DND-41 (cell line): ENCODE measurements at regions not wholly inside any gene's neighbourhood (a gene's known extent, or its start where the extent isn't known, plus 50 kb on each side); places are given as distances from the start of the nearest gene placed in this dataset.

ENCODE experiments used
- ATAC-seq: fragments of 200-7000 bp; cut with Tn5 transposase; 3 replicates; pipeline ENCODE4 v1.9.1; 2021; ENCODE audit warnings: low read depth; ENCODE audit not compliant: insufficient read depth
- DNase-seq: peaks from one replicate; pipeline ENCODE4 v3.0.0-alpha.2; 2020
- H2AFZ ChIP-seq: 2 replicates; pipeline ENCODE4 v1.6.0; 2012; ENCODE audit warnings: low read depth, low read length
- H3K27ac ChIP-seq: 2 replicates; pipeline ENCODE4 v1.5.1; 2012; ENCODE audit warnings: low read length, inconsistent platforms
- H3K27me3 ChIP-seq: fragments of 200-600 bp; sonication (generic); 2 replicates; pipeline ENCODE4 v1.6.0; 2012; ENCODE audit warnings: low read length, mild to moderate bottlenecking, inconsistent platforms; ENCODE audit not compliant: insufficient read depth, poor library complexity
- H3K36me3 ChIP-seq: 2 replicates; pipeline ENCODE4 v1.5.1; 2012; ENCODE audit warnings: low read length, inconsistent platforms; ENCODE audit not compliant: insufficient read depth
- H3K4me1 ChIP-seq: 2 replicates; pipeline ENCODE4 v1.5.1; 2012; ENCODE audit warnings: mild to moderate bottlenecking, low read length; ENCODE audit not compliant: insufficient read depth
- H3K4me2 ChIP-seq: 2 replicates; pipeline ENCODE4 v1.6.0; 2012; ENCODE audit warnings: mild to moderate bottlenecking, moderate library complexity, low read length, inconsistent platforms; ENCODE audit not compliant: insufficient read depth
- H3K4me3 ChIP-seq, 2 experiments: fragments of 200-600 bp in 1 of 2; shearing (Covaris generic) in 1 of 2; 2 replicates each; pipeline ENCODE4 v1.5.1; 2012 to 2016; ENCODE audit warnings: inconsistent platforms in 2 of 2, low read length in 2 of 2, mild to moderate bottlenecking in 2 of 2, low read depth in 1 of 2, moderate library complexity in 1 of 2
- H3K79me2 ChIP-seq: 2 replicates; pipeline ENCODE4 v1.6.0; 2012; ENCODE audit warnings: low read length, inconsistent platforms; ENCODE audit not compliant: insufficient read depth
- H3K9ac ChIP-seq: 2 replicates; pipeline ENCODE4 v1.6.0; 2012; ENCODE audit warnings: low read depth, mild to moderate bottlenecking, inconsistent platforms, low read length, moderate library complexity
- H3K9me3 ChIP-seq: 2 replicates; pipeline ENCODE4 v1.5.1; 2012; ENCODE audit warnings: low read length, moderate library complexity, mild to moderate bottlenecking, inconsistent platforms; ENCODE audit not compliant: insufficient read depth, severe bottlenecking
- H4K20me1 ChIP-seq: 2 replicates; pipeline ENCODE4 v1.6.0; 2012; ENCODE audit warnings: low read length; ENCODE audit not compliant: insufficient read depth
- EZH2 ChIP-seq: IDR thresholded peaks from 3 replicates; pipeline ENCODE4 v1.6.1; 2012; ENCODE audit warnings: borderline replicate concordance, low read depth, mild to moderate bottlenecking, moderate library complexity, low read length, inconsistent platforms; ENCODE audit not compliant: severe bottlenecking
- TF ChIP-seq, protein P1 (sequence below): IDR thresholded peaks from 2 replicates; pipeline ENCODE4 v1.5.1; 2012; ENCODE audit warnings: borderline replicate concordance, low read length, moderate library complexity, mild to moderate bottlenecking; ENCODE audit not compliant: poor library complexity, severe bottlenecking; ENCODE audit errors: extremely low read depth

DNA sequence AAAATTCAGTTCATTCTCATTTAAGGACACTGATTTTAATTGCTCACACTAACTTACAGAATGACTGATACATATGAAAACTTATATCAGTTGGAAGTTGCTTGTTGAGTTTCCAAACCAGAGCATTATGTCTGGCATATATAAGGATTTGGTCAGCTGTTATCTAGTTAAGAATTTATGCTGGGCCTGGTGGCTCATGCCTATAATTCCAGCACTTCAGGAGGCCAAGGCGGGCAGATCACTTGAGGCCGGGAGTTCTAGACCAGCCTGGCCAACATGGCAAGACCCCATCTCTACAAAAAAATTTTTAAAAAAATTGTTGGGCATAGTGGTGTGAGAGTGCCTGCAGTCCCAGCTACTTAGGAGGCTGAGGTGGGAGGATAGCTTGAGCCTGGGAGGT lies 73.1 kb downstream of the SPRY1 start:
- Histone ChIP-seq H3K4me1 (no peaks in the 10 kb centered on the region), H3K27ac (no peak overlapping the region), H4K20me1 (no peaks in the 10 kb centered on the region), H3K79me2 (no peaks in the 10 kb centered on the region), H3K9me3 (no peaks in the 10 kb centered on the region), H3K9ac (no peak overlapping the region), H2AFZ (no peak overlapping the region), H3K4me3 (no peak overlapping the region), H3K27me3 (no peaks in the 10 kb centered on the region), H3K4me2 (no peak overlapping the region), H3K36me3 (no peaks in the 10 kb centered on the region)
- ATAC-seq (no peak), DNase-seq (no peak)
- TF ChIP-seq, protein P1, sequence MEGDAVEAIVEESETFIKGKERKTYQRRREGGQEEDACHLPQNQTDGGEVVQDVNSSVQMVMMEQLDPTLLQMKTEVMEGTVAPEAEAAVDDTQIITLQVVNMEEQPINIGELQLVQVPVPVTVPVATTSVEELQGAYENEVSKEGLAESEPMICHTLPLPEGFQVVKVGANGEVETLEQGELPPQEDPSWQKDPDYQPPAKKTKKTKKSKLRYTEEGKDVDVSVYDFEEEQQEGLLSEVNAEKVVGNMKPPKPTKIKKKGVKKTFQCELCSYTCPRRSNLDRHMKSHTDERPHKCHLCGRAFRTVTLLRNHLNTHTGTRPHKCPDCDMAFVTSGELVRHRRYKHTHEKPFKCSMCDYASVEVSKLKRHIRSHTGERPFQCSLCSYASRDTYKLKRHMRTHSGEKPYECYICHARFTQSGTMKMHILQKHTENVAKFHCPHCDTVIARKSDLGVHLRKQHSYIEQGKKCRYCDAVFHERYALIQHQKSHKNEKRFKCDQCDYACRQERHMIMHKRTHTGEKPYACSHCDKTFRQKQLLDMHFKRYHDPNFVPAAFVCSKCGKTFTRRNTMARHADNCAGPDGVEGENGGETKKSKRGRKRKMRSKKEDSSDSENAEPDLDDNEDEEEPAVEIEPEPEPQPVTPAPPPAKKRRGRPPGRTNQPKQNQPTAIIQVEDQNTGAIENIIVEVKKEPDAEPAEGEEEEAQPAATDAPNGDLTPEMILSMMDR: no peak
- TF ChIP-seq EZH2: no peak

GRCh38 chr4:123470640-123471039 lies 74.0 kb downstream of the SPRY1 start:
- TF ChIP-seq EZH2: no peak
- Histone ChIP-seq H3K4me3 (no peak overlapping the region), H2AFZ (no peak overlapping the region), H3K36me3 (no peaks in the 10 kb centered on the region), H4K20me1 (no peaks in the 10 kb centered on the region), H3K27ac (no peak overlapping the region), H3K79me2 (no peaks in the 10 kb centered on the region), H3K9ac (no peak overlapping the region), H3K4me2 (no peak overlapping the region), H3K9me3 (no peaks in the 10 kb centered on the region), H3K4me1 (no peaks in the 10 kb centered on the region), H3K27me3 (no peaks in the 10 kb centered on the region)
- DNase-seq (no peak), ATAC-seq (no peak)

- no peak overlapping the region for H3K4me3 ChIP-seq
- H3K36me3 ChIP-seq: no peaks in the 10 kb centered on the region
- no peak for DNase-seq
- ATAC-seq: no peak
- H3K4me2 ChIP-seq: no peak overlapping the region
- no peaks in the 10 kb centered on the region for H3K27me3 ChIP-seq
- no peaks in the 10 kb centered on the region for H4K20me1 ChIP-seq
- no peaks in the 10 kb centered on the region for H3K4me1 ChIP-seq
- H3K9me3 ChIP-seq: no peaks in the 10 kb centered on the region
- no peak for TF ChIP-seq EZH2
- TF ChIP-seq, protein P1: no peak
- no peak overlapping the region for H3K27ac ChIP-seq
- no peak overlapping the region for H3K9ac ChIP-seq
- H3K79me2 ChIP-seq: no peaks in the 10 kb centered on the region
- no peak overlapping the region for H2AFZ ChIP-seq
Measured at GRCh38 chr4:123471655-123472369, 75.2 kb downstream of the SPRY1 start.

- Histone ChIP-seq H3K79me2 (no peaks in the 10 kb centered on the region), H3K4me1 (0 out of 2 replicates have a peak, but pooled peaks cover 4% of the 10 kb centered on the region), H3K9ac (no peak overlapping the region), H3K9me3 (no peaks in the 10 kb centered on the region), H4K20me1 (no peaks in the 10 kb centered on the region), H3K27me3 (no peaks in the 10 kb centered on the region), H3K4me2 (no peak overlapping the region), H3K4me3 (no peak overlapping the region), H3K27ac (no peak overlapping the region), H3K36me3 (no peaks in the 10 kb centered on the region), H2AFZ (no peak overlapping the region)
- DNase-seq (no peak), ATAC-seq (no peak)
- no peak for TF ChIP-seq EZH2
- TF ChIP-seq, protein P1: no peak
Measured at GRCh38 chr4:123474817-123475216, 78.2 kb downstream of the SPRY1 start.
